Activated gamma-delta T cell (primary cell): ENCODE measurements at regions not wholly inside any gene's neighbourhood (a gene's known extent, or its start where the extent isn't known, plus 50 kb on each side); places are given as distances from the start of the nearest gene placed in this dataset.
"Not testable (repeated sequence)": the region's sequence is repeated elsewhere in the genome, so short reads cannot be mapped to it uniquely, and the experiment has no call there.

ENCODE experiments used
- DNase-seq: peaks from one replicate; lab custom pipeline; 2025; lab: John Stamatoyannopoulos, UW

DNA sequence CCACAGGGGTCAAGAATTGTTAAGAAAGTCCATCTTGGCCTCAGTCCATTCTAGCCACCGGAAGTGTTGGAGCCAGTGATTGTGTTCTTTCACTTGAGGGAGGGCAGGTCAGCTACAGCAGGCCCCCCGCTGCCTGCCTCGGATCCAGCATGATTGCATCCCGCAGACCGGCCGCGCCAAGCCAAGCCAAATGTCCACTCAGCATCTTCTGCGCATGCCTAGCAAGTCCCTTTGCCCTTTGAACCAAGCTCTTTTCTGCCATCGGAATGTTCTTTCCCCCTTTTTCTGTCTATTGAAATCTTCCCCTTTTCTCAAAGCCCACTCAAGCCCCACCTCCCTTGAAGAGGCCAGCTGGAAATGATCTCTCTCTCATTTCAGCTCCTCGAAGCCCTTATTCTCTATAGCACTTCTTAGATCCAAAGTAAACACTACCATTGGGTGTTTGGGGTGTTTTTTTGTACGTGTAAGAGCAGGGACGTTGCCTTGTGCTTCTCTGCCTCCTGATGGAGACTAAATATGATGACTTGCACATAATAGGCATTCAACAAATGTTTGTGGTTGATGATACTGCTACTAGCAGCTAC is 147.8 kb upstream of the BCOR start:
- DNase-seq, result no peak

DNA sequence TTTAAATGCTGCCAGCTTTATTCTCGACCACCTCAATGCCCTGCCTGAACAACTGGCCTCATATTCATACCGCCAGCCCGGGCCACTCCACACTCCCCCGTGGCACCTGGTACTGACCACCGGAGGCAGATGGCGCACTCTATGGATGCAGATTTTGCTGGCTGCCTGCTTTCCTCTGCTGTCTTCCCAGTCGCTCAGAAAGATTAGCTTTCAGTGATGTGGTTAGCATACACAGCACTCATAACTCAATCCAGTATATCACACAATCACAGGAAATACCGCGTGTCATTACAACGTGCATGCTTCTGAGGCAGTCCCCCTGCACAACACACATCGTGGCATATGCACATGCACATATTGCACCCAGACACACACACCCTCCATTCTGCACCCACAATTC is 147.2 kb upstream of the BCOR start:
- DNase-seq, result no peak

DNA sequence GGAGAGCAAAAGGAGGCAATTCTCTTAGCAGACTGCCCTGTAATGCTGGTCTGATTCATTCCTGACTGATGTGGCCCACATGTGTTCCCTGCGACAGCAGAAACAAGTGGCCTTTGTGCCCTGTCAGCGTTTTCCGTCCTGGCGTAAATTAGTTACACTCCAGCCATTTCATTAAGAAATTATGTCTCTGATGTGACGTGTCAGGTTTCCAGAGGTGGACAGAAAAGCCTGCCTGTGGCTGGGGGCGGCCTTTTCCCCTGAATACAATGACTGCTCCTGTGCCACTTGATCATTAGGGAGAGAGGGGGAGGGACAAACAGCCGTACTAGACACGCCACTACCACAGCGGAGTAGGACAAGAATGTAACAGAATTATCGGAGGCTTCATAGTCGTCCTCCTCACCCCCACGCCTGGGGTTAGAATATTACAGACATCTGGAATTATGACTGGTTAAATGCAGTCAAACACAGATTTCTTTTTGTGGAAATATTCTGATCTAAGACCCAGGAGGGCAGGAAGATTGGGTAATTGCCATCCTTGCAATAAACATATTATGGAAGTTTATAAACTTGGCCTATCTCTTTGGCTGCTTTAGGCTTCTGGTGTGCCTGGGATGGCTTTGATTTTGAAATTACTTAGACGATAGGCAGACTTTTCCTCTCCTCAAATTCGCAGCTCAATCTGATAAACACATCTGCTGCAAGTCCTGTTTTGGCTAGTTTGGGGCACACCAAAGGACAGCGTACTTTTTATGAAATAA is 146.2 kb upstream of the BCOR start:
- no peak for DNase-seq

DNA sequence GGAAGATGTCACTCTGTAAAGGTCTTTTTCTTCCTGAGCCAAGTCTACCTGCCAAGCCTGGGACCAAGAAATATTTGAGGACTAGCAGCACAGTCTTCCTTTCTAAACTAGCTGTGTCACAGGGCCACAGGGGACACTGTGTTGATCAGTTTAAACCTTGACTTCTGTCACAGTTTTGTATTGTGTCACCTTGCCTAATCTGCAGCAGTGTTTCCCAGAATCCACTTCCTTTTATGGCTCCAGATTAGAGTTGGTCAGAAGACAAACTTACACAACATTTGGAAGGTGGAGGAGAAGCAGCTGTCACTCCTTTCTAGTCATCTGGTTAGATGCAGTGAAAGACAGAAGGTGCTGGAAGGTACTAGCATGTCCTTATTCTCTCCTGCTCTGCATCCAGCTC is 143.1 kb upstream of the BCOR start:
- no peak for DNase-seq

DNA sequence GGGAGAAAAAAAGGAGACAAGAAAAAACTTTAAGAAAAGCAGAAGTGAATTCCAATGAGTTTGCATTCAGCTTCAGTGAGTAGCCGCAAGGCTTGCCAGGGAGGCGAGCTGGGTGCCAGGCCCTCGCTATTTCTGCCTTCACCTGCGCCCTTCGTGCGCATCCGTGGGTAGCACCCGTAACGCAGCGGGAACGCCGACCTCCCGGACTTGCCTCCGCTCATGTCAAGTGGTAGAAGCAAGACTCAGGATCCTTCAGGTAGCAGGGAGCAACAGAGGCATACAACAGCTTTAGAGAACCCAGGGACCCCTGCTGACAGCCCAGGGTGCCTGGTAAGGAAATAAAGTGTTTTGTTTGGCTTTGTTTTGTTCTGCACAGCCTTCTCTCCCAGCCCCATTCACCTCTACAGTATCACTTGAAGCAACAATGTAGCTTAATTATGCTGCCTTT is 140.0 kb upstream of the BCOR start:
- no peak for DNase-seq

DNA sequence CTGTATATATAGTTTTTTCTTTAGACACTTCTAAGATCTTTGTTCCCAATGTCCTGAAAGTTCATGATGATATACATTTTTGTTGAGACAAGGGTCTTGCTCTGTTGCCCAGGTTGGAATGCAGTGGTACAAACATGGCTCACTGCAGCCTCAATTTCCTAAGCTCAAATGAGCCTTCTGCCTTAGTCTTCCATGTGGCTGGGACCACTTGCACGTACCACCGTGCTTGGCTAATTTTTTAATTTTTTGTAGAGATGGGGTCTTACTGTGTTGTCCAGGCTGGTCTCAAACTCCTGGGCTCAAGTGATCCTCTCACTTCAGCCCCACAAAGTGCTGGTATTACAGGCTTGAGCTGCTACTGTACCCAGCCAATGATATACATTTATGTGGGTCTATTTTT is 132.9 kb upstream of the BCOR start:
- no peak for DNase-seq

DNA sequence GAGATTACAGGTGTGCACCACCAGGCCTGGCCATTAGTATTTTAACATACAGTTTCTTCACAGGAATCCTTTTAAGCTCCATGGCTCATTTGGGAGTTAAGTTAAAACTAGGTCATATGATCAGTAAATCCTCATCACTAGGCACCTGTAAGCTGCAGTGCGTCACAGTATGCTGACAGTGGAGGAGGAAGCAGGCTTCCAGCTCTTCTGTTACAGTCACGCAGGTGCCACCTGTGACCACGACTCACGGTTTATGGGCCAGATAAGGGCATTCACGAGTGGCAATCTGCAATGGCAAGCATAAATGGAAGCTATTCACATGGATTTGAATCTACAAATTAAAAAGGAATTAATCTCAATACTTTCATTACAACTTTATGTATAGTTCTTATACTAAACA is 129.4 kb upstream of the BCOR start:
- no peak for DNase-seq

DNA sequence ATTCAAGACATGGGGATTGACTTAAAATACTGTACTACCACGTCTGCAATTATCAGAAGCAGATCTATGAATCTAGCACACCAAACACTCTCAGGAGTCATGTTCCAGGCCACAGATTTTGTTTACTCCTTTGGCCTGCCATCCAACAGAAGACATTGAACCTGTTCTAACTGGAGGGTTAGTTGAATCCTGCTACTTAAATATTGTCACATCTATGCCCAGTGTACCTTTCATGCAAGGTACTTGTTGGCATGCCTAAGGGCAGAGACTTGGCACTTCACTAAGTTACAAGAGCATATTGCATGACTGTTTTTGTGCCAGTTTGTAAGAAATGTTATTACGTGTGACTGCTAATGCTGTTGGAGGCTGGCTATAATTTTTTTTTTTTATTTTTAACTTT is 126.9 kb upstream of the BCOR start:
- no peak for DNase-seq

DNA sequence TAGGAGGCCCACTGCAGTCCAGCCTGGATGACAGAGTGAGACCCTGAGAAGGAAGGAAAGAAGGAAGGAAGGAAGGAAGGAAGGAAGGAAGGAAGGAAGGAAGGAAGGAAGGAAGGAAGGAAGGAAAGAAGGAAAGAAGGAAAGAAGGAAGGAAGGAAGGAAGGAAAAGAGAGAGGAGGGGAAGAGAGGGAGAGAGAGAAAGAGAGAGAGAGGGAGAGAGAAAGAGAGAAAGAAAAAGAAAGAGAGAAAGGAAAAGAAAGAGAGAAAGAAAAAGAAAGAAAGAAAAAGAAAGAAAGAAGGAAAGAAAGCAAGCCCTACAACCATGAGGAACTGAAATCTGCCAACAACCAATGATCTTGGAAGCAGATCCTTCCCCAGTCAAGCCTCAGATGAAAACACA is 124.9 kb upstream of the BCOR start:
- not testable (repeated sequence) for DNase-seq

DNA sequence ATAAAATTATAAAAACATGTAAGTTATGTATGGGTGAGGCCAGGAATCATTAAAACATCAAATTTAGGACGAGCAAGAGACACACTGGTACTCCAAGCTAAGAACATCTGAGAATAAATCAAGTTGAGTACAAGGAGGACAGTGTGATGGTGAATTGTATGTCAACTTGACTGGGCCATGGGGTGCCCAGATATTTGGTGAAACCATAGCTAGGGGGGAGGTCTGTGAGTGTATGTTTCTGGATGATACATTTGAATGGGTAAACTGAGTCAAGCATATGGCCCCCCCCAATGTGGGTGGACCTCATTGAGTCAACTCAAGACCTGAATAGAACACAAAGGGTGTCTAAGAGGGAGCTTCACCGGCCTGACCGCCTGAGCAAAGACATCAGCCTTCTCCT is 115.3 kb upstream of the BCOR start:
- DNase-seq, result no peak

DNA sequence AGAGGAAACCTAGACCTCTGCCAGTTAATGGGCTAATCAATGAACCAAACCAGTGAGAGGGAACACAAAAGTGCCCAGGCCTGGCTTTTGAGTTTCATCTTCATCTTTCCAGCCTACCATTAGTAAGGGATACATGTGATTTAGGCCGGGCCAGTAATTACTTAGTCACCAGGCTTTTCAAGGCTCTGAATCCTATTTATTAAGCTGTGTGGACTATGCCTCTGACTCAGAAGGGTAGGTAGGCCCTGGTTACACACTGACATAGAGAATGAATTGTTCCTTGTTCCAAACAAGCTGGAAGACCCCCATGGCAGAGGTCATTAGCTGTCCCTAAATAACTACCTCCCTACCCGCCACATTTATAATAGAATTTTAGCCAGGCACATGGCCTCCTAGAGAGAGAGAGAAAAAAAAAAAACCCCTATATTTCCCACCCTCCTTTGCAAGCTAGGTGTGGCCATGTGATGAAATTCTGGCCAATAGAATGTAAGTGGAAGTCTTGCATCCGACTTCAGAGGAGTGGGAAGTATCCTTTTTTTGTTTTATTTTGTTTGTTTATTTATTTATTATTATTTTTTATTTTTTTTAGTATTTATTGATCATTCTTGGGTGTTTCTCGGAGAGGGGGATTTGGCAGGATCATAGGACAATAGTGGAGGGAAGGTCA is 112.3 kb upstream of the BCOR start:
- no peak for DNase-seq

DNA sequence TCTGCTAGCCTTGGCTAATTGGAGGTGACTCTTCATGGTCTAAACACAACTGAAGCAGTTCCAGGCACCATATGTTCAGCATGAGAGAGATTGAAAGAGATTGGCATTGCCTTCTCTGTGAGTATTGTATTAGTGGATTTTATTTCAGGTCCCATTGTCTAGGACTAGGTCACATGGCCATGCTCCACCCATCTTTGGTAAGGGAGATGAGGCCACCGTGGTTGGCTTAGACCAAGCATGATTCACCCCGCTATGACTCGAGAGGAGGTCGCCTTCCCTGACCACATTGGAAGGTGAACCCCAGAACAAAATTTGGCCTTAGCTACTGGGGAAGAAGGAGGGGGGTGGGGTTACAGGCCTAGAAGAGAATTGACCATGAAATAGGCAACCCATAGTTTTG is 109.9 kb upstream of the BCOR start:
- no peak for DNase-seq

DNA sequence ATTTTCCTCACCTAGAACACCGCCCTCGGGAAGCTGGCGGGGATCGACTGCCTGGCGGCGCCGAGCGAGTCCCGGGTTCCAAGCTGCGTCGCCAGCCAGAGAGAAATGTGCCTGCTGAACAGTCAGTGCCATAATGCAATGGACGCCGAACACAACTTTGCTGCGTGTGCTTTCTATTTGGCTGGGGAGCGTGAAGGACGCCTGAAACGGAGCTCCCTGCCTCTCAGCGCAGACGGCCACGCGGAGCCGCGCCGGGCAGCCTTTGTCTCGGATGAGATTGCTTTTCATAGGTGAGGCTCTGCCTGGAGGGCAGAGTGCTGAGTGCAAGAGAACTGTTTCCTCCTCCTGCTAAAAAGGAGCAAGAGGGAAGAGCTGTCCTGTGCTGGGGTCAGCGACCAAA is 107.7 kb upstream of the BCOR start:
- no peak for DNase-seq

DNA sequence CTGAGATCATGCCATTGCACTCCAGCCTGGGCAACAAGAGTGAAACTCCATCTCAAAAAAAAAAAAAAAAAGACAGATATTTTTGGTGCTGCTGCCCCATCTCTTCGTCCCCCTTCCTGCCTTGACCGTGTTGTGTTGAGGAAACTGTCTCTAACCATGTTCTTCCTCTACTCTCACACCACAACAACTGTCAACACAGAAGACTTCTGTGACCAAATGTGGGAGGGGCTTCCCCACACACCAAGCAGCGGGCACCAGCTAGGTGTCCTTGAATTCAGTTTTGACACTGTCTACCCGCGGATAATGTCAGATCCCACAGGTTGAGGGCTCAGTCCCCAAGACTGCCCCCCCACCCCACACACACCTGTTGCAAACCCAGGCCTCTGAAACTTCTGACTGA is 104.7 kb upstream of the BCOR start:
- DNase-seq, result no peak

DNA sequence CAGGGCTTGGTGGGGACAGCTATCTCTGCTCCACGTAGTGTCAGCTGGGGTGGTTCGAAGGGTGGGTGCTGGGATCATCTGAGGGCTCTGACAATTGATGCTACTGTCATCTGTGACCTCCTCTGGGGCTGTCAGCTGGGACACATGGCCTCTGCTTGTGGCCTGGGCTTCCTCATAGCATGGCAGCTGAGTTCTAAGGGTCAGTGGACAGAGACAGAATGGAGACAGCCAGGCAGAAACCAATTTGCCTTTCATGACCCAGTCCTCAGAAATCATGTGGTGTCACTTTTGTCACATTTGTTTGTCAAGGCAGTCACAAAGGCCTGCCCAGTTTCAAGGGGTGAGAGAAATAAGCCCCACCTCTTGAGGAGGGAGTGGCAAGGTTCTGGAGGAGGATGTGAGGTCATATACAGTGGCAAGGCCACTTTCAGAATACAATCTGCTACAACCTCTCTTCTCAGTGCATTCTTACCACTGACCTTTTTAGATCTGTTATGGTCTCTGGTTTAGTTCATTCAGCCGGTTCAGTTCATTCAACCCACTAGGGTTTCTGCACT is 103.6 kb upstream of the BCOR start:
- DNase-seq, result no peak

DNA sequence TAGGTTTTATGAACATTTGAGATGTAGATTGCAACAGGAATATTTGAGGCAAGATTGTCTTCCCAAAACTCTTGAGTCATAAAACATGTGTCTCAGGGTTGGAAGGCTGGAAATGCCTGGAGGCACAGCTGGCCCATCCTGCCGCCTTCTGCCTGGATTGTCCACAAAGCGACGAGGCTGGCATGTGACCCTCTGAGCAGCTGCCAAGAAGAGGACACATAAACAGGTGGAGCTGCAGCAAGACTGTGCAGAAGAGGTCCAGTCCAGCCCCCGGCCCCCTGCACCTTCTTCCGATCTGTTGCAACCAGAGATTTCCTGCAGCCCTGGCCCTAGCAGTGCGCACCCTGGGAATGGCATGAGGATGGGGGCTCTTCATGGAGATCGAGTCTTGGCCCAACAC is 101.9 kb upstream of the BCOR start:
- DNase-seq, result no peak

DNA sequence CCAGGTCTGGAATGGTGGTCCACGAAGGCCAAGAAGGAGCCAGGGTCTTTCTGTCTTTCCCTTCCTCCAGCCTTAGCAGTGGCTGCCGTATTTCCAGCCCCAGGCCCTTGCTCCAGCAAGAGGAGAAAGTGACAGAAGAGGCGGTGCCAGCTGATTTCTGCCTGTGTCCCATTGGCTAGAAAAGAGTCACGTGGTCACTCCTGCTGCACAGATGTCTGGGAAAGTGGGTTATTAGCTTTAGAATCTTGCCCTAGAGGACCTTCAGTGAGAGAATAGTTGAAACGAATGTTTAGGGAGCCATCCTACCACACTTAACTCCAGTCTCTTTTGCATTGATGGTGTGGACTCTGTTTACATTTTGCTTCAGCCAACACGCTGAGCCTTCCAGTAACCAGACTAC is 99.3 kb upstream of the BCOR start:
- DNase-seq, result no peak

DNA sequence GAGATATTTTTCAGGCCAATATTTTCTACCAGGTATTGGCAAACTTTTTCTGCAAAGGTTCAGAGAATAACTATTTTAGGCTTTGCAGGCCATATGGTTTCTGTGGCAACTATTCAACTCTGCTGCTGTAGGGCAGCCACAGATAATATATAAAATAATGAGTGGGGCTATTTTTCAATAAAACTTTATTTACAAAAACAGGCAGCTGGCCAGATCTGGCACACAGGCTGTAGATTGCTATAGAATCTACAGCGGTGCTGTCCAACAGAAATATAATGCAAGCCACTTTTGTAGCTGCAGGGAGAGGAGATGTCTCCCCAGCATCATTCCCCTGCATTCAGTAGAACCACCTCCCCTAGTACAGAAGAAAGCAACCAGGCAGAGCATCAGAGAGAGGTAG is 97.6 kb upstream of the BCOR start:
- no peak for DNase-seq

DNA sequence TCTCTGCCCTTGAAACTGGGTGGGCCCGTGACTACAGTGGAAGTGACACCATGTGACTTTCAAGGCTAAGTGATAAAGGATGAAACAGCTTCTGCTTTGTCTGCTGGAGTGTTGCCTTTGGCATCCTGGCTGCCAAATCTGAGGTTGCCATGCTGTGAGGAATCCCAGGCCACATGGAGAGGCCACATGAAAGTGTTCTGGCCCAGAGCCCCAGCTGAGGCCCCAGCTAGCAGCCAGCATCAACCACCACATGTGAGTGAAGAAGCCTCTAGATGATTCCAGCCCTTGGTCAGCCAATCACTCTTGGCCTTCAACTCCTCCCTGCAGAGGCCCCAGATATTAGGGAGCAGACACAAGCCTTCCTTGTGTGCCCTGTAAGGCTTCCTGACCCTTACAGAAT is 94.4 kb upstream of the BCOR start:
- DNase-seq, result no peak

DNA sequence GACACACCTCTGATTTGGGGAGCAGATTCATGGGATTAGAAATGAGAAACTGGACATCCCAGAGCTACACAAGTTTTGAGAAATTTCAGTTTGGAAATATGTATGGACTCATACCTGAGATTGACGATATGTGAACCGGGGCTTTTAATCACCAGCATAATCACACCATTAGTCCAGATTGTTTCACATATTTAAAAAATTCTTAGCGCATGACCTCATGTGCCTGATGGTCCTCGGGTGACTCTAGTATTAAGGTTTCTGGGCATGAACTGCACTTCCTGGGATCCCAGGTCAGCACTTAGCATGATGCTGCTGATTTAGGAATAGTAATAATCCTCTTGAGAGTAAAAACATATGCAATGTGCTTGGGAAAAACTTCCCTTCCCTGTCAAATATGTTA is 91.9 kb upstream of the BCOR start:
- no peak for DNase-seq

DNA sequence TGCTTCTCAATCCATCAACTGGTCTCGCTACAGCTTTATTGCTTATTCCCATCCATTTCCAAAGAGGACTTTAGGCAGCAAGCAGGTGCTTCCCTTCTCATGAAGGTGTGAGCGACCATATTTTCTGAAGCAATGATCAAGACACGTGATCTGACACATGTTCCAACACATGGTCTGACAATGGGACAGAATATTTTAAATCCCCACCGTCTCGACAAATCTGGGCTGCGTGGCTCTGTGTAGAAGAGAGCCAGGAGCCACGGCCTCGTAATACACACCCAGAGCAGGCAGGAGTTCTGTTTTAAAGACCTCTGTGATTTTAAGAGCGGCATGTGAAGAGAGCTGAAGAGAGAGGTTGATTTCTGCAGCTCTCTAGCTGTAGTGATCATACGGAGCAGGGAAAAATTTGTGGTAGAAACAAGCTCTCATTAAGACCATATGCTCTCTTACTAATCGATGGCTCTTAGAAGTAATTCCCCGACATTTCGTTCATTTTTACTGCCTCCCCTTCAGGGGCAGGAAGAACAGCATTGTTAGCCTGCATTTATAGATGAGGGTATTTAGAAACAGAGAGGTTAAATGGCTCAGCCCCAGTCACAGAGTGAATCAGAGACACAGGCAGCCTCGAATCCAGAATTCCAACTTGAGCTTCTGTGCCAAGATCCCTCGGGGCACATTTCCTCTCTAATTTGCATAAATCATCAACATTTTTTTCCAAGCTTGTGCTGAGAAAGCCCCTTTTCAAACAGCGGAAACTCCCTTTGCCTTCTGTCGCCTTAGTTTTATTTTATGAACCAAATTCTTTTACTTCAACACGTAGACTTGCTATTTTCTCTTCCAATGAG is 91.0 kb upstream of the BCOR start:
- DNase-seq, result no peak

DNA sequence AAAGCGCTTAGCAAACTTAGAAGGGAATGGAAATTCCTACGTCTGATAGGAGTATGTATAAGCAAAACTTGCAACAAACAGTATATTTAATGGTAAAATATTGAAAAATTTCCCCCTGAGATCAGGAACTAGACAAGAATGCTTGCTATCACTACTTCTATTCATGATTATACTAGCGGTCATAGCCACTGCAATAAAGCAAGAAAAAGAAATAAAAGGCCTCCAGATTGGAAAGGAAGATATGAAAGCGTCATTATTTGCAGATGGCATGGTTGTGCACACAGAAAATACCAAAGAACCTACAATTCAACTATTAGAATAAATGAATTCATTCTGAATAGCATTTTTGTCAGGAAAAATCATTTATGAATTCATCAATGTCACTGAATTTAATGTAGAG is 87.2 kb upstream of the BCOR start:
- no peak for DNase-seq
